NCI-H2029 treated with DMSO at 0.1 percent for 48 hours (cell line): ENCODE measurements at regions not wholly inside any gene's neighbourhood (a gene's known extent, or its start where the extent isn't known, plus 50 kb on each side); places are given as distances from the start of the nearest gene placed in this dataset.
"Not testable (repeated sequence)": the region's sequence is repeated elsewhere in the genome, so short reads cannot be mapped to it uniquely, and the experiment has no call there.

Source experiments
- DNase-seq: peaks from one replicate; lab custom pipeline; 2025; lab: John Stamatoyannopoulos, UW

DNA sequence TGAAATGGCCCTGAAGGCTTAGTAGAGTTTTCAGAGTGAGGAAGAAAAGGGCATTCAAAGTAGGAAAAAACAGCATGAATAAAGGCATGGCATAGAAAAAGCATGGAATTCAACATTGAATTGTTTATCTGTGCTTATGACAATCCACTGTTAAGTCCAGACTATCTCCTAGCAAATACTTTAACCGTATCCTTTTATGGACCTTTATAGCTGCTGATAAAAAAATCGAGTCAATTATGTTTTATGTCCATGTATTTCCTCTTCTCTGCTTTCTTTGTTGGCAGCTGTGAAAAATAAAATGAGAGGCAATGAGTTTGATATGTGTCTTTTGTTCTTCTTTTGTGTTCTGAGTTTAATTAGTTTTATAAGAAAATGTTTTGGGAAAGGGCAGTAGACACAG lies 70.4 kb downstream of the TDRD15 start:
- DNase-seq, result no peak

DNA sequence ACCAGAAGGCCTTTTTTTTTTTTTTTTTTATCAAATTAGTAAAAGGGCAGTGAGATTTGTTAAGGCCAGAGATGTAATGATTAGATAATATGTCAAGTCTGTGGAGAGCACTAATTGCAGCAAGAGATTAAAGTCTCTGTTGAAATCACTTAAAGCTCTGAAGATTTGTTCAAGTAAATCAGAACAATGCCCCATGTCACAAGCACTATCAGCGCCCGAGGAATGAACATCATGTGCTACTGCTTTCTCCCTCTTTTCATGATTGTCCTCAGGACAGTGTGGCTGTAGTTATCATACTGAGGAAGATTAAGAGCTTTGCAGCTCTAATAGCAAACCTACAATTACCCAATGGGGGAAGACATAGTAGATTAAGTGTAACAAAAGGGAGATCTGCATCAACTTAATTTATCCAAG lies 71.1 kb downstream of the TDRD15 start:
- DNase-seq, result no peak

DNA sequence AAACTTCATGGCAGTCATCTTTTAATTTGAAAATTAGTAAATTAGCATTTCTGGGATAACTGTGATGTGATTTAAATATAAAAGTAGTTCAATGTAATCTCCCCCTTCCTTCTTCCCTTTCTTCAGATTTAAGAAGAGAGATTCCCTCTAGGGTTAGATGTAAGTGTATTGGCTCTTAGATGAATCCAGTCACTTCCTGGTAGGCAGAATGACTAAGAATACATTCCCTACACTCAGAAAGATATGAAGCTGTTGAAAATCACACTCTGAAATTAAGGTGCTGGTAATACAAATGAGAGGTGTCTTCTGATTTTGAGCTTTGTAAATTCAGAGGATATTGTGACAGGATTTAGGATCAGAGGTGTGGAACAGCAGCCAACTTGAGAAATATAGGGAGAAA lies 71.6 kb downstream of the TDRD15 start:
- DNase-seq, result no peak

DNA sequence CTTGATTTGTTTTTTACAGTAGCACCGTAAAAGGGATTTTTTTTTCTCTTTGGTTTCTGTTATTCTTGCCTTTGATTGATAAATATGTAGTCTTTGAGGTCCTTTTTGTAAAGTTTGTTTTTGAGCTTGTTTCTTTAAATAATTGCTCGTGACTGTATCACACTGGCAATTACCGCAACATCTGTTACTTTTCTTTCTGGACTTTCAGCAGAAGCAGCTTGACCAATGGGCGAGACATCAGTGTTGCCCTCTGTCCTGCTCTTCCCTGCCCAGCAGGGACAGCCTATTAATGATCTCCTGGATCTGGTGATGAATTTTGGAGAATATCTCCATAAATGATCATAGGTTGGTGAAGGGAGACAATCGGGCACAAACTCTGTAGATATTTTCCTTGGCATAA lies 74.9 kb downstream of the TDRD15 start:
- no peak for DNase-seq

DNA sequence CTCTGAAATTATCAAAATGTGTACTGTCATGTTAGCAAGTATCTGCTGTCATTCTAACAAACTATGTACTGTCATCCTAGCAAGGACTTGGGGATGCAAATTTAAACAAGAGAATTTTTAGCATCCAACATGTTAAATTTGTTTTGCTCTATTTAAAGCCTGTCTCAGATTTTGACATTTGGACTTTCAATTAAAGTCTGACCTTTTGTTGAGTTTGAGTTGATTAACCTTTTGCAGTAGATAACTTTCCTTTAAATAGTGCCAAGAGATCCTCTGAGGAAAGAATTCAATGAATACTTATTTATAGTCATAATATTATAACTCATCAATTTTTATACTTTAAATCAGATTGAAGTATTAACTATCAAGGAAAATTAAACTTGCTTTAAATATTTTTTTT lies 80.2 kb downstream of the TDRD15 start:
- no peak for DNase-seq

DNA sequence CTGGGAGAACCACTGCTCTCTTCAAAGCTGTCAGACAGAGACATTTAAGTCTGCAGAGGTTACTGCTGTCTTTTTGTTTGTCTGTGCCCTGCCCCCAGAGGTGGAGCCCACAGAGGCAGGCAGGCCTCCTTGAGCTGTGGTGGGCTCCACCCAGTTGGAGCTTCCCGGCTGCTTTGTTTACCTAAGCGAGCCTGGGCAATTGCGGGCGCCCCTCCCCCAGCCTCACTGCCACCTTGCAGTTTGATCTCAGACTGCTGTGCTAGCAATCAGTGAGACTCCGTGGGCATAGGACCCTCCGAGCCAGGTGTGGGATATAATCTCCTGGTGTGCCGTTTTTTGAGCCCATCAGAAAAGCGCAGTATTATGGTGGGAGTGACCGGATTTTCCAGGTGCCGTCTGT lies 90.3 kb downstream of the TDRD15 start:
- DNase-seq, result not testable (repeated sequence)

DNA sequence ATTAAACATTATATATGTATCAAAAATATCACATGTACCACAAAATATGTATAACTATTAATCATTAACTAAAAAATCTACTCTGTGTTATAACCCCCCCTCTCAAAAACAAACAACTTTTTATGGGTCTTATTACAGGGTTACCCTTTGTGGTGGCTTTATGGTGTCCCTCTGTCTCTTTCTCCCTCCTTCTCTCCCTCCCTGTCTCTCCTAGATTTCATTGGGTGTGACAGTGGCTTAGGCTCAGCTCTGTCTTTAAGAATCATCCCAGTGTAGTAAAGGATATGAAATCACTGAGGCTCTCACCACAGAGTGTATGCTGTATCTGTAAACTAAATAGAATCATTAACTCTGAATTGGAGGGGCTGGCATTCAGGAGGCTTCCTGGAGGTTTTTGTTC lies 93.7 kb downstream of the TDRD15 start:
- no peak for DNase-seq

DNA sequence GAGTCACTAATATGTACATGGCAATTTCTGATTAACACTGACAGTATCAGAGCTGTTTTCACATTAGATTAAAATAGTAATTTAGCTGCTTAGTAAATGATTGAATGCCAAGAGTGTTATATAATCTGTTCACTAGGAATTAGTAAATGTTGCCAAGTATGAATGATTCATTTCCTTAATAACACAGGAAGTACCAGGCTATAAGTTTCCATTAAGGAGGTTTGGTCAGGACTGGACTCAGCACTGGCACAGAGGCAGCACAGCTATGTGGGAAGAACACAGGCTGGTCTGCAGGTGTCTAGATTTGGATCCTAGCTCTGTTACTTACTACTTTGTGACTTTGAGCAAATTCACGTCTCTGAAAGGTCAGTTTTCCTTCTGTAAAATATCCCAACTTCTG lies 97.2 kb downstream of the TDRD15 start:
- DNase-seq, result no peak

DNA sequence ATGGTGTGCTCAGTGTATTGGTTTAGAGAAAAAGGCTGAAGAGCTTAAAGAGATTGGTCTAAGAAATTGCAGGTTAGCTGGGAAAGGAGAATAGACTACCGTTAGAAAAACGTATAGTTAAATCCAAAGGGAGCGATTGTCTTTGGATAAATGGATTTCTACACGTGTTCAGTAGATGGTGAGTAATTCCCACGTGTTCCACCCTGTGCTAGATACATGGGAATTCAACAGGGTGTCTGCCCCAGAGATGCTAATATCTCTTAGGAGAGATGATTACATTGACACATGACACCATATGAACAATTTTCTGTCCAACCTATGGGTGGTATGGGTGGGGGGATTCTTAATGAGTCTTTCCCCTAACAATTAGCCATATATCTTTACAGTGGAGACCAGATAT lies 99.8 kb downstream of the TDRD15 start:
- no peak for DNase-seq

DNA sequence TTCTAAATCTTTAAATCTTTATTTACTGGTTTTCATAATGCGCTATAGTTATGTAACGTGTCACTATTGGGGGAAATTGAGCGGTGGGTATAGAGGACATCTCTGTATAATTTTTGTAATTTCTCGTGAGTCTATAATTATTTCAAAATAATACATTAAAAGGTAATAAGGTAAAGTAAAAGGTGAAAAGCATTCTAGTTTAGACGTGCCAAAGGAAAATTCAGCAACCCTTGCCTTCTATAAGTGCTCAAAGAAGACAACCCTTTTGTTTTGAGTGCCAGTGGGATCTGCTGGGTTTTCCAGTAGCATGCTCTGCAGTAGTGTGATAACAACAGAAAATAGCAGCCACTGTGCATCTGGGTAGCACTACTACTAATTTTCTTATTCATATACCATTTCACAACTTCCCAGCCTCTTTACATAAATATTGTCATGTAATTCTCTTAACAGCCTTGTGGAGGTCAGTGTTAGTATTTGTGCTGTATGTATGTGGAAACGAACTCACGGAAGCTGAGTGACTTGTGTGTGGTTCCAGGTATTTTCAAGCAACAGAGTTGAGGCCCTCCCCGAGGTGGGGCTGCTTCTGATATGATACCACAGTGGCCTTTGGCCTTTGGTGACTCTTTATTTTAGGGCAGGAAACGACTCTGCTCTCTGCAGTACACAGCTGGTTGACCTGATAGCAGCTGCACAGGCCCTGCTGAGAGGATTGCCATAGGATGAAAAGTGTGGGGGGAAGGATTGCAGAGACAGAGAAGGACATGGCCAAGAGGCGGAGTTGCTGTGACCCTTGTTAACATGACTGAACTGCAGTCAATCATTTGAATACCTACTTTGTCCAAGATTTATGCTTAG lies 104.5 kb downstream of the TDRD15 start:
- no peak for DNase-seq

DNA sequence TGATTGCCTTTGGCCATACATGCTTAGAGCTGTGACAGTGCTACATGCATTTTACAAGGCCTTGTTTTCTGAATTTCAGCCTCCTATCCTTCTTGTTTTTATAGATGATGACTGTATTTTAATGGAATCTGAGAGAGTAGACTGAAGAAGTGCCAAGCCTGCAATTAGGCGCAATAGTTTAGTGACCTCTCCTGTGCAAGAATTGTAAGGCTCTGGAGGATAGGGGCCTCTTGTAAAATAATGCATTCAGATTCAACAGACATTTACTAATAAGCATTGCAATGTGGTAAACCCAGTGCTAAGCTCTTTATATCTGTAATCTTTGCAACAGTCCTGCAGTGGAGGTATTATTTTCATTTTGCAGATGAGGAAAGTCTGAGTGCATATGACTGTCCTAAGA lies 105.5 kb downstream of the TDRD15 start:
- no peak for DNase-seq

DNA sequence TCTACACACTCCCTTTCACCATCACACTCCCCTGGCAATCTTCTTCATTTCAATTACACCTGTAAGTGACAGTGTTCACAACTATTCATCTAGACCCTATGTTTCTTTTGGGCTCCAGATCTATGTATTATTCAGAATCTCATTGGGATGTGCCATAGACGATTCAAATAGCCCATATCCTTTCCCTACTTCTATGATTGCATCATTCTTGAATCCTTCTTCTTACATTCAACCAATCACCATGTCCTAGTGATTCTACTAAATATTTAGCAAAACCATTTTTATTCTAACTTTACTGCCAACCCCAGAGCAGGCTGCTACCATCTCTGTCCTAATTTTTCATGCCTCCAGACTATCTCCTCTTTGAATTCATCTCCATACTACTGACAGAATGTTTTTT lies 106.4 kb downstream of the TDRD15 start:
- DNase-seq, result no peak

DNA sequence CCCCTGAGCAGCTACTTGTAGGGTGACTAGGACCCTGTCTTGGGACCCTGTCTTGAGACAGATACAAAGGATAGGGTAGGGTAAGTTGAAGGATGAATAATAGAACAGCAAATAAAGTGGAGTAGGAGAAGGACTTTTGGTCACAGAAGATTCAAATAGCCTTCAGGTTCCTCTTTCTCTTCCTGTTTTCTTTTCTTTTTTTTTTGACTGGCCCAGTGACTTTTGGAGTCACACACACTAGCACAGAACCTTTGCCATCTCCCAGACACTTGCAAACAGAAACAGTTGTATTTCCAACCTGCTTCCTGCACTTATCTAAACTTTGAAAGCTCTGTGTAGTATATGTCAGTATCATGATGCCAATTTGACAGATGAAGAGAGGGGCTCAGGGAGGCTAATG lies 108.2 kb downstream of the TDRD15 start:
- DNase-seq, result no peak

DNA sequence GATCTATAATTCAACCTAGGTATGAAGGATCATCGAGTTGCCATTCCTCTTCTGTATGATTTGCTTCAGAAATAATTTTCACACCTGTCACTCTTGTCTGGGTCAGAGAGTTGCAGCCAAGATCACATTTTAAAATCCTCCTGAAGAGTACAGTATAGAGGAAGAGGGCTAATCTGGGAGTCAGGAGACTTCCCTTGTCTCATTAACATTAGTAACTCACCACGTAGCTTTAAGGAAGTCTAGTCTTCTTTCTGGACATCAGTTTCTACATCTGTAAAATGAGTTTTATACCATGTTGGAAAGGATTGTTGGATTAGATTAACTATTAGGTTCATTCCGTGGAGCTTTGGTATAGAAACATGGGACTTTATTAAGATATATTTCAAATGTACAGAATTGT lies 109.4 kb downstream of the TDRD15 start:
- no peak for DNase-seq

DNA sequence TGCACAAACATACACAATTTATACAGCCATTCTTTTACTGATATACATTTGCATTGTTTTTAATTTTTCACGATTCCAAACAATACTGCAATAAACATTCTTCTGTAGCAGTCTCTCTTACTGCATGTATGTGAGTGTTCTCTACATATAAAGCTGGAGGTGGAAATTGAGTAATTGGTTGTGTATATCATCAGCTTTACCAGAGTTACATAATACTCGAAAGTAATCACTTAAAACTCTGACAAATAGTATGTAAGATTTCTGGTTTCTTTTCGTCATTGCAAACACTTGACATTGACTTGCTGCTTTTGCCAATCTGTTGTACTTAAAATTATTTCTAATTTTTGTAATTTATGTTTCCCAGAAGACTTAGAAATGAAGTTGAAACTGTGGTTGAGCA lies 110.2 kb downstream of the TDRD15 start:
- no peak for DNase-seq

DNA sequence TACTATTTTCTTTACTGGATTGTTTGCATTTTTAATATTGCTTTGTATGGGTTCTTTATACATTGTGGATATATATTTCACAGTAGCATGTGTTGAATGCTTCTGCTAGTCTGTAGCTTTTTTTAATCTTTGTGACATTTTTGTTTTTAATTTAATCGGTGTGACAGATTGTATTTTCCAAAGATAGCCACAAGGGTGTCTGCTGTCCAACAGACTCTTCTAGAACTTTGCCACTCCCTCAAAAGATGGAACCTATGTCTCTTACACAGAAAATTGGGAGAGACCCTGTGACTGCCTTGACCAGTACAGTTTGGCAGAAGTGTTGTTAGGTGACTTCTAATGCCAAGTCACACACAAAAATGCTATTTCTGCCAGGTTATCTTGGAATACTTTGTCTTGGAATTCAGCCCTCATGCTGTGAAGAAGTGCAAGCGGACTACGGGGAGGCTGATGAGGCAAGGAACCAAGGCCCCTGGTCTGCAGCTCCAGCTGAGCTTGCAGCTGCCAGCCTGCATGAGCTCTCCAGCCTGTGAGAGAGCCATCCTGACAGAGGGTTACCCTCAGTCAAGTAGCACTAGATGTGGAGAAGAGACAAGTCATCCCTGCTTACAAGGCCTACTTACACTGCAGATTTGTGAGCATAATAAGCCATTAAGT lies 110.8 kb downstream of the TDRD15 start:
- no peak for DNase-seq

DNA sequence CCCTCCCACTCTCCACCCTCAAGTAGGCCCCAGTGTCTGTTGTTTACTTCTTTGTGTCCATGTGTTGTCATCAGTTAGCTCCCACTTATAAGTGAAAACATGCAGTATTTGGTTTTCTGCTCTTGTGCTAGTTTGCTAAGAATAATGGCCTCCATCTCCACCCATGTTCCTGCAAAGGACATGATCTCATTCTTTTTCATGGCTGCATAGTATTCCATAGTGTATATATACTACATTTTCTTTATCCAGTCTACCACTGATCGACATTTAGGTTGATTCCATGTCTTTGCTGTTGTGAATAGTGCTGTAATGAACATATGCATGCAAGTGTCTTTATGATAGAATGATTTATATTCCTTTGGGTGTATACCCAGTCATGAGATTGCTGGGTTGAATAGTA lies 116.0 kb downstream of the TDRD15 start:
- DNase-seq, result not testable (repeated sequence)

DNA sequence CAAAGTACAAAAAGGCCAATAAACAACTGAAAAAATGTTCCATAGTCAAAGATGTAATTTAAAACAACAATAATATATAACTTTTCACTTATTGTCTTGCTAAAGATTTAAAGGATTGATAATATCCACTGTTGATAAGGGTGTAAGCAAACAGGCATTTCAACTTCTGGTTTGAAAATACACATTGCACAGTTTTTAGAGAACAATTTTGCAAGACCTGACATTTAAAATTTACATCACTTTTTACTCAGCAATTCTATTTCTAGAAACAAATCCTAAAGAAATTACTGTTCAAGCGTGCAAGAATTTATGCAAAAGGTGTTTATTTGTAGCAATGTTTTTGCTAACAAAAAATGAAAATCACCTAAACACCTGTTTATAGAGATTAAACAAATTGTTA lies 120.4 kb downstream of the TDRD15 start:
- DNase-seq, result no peak

DNA sequence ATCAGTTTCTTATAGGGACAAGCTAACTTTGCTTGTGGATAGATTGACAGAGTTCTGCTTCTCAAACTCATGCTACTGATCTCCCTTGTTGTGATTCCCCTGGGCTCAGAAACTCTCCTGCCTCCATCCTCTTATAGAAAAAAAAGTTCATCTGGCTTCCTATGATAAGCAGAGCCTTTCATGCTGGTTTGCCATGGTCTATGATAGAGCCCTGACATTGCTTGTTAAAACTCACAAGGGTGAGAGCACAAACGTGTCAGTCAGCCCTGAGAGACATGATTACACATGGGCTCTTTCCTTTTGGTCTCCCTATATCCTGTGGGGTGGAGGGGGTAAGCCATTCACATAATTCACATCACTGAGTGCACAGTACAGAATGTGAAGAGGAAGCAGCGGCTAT lies 121.8 kb downstream of the TDRD15 start:
- no peak for DNase-seq

DNA sequence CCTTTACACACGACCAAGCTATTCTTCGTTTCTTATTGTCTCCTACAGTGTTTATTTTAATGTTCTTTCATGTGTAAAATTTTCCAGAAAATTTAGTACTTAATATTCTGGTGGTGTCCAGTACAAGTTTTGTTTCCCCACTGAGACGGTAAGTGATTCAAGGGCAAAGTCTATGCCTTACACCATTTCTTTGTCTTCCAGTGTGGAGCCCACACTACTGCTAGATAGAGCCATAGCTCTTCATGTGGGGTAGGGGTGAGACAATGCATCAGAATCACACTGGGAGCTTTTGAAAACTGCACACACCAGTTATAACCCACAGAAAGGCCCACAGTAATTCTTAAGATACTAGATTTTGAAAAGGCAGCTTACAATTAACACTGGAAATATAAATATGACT lies 125.6 kb downstream of the TDRD15 start:
- DNase-seq, result no peak

DNA sequence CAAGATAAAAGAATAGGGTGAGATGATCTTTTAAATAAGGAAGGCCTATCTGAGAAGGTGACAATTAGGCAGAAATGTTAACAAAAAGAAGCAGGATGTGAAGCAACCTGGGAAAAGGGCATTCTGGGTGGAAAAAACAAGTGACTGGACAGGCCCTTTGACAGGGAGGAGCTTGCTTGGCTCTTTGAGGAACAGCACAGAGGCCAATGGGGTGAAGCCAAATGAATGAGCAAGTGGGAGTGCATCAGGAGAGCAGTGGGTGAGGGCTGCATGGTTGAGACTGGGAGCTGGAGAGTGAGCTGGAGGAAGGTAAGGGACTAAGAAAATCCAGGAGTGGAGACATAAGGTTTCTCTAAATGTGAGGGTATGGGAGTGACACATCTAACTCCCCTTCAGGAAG lies 126.9 kb downstream of the TDRD15 start:
- no peak for DNase-seq

DNA sequence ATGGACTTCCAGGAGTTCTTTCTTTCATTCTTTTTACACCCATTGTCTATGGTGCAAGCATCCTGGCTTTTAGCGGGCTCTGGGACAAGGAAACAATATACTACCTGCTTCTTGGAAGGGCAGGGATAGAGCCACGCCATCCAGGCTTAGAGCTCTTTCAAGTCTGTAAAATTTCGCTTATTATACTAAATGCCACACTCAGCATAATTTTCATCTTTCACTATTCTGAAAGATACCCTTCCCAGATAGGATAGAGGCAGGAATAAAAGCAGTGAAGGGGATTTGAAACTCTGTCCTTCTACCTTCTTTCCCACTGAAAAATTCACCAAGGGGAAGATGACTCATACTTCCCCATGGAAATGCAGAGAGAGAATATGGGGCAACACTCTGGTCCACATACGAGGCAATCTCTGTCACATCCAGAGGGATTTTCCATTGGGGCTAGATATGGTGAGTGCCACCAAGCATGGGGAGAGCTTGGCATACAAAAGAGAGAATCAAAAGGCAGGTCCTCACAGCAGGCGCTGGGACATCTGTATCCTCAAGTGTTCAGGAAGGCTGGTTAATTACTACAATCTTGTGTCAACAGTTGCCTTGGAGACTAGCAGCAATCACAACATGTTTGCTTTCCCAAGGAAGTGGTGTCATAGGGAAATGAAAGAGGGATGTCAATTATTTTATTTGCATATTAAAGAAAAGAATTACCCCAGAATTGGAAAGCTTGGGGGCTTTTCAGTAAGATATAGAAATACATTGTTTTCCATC lies 127.6 kb downstream of the TDRD15 start:
- peak; percentile 65 for DNase-seq
